Activated CD8-positive, alpha-beta memory T cell treated with anti-CD3 and anti-CD28 coated beads, Interleukin-2, amount 10 ng/mL, durations not matched to agents 7 days and 5 days (primary cell): ENCODE measurements at regions not wholly inside any gene's neighbourhood (a gene's known extent, or its start where the extent isn't known, plus 50 kb on each side); places are given as distances from the start of the nearest gene placed in this dataset.

ENCODE experiments used
- ATAC-seq: fragments of 150-1000 bp; cut with Tn5 transposase; one replicate; pipeline ENCODE4 v1.10.0; 2021; ENCODE audit warnings: moderate library complexity
- CTCF ChIA-PET: fragments of 350-600 bp; sonication (Branson Sonifier 250); formaldehyde crosslinking; loops from one replicate; lab custom pipeline; 2021; ENCODE audit warnings: antibody characterized with exemption; lab: Charles Lee
- DNase-seq: peaks from one replicate; pipeline ENCODE4 v3.0.0-alpha.2; 2020
- H3K27ac Mint-ChIP-seq: one replicate; pipeline ENCODE4 v1.8.0; 2021; ENCODE audit warnings: mild to moderate bottlenecking, mixed read lengths
- H3K27me3 Mint-ChIP-seq: one replicate; pipeline ENCODE4 v1.8.0; 2021; ENCODE audit warnings: mixed read lengths
- H3K36me3 Mint-ChIP-seq: one replicate; pipeline ENCODE4 v1.8.0; 2021; ENCODE audit warnings: mild to moderate bottlenecking, mixed read lengths
- H3K4me1 Mint-ChIP-seq: one replicate; pipeline ENCODE4 v1.8.0; 2021; ENCODE audit warnings: mixed read lengths
- H3K4me3 Mint-ChIP-seq: one replicate; pipeline ENCODE4 v1.8.0; 2021; ENCODE audit warnings: mild to moderate bottlenecking, moderate library complexity, mixed read lengths
- H3K9me3 Mint-ChIP-seq: one replicate; pipeline ENCODE4 v1.8.0; 2022; ENCODE audit warnings: low read depth, mixed read lengths

- DNase-seq (no peak), ATAC-seq (no peak)
- Mint-ChIP-seq H3K36me3 (no peaks in the 10 kb centered on the region), H3K4me1 (no peaks in the 10 kb centered on the region), H3K27ac (no peak overlapping the region), H3K4me3 (no peak overlapping the region), H3K27me3 (no peaks in the 10 kb centered on the region), H3K9me3 (peaks cover 2% of the 10 kb centered on the region)
- CTCF ChIA-PET = no interaction called here
Measured at GRCh38 chr3:164612751-164613150, 465.5 kb downstream of the SI start.

- H3K9me3 Mint-ChIP-seq = no peaks in the 10 kb centered on the region
- no peaks in the 10 kb centered on the region for H3K4me1 Mint-ChIP-seq
- H3K27me3 Mint-ChIP-seq = no peaks in the 10 kb centered on the region
- H3K4me3 Mint-ChIP-seq = no peak overlapping the region
- no peaks in the 10 kb centered on the region for H3K36me3 Mint-ChIP-seq
- CTCF ChIA-PET = no interaction called here
- no peak for ATAC-seq
- DNase-seq = no peak
- no peak overlapping the region for H3K27ac Mint-ChIP-seq
Measured at GRCh38 chr3:164608554-164609276, 469.6 kb downstream of the SI start.

GRCh38 chr3:164604687-164605086 lies 473.6 kb downstream of the SI start:
- Mint-ChIP-seq H3K9me3 (no peaks in the 10 kb centered on the region), H3K4me3 (no peak overlapping the region), H3K36me3 (no peaks in the 10 kb centered on the region), H3K4me1 (no peaks in the 10 kb centered on the region), H3K27ac (no peak overlapping the region), H3K27me3 (no peaks in the 10 kb centered on the region)
- DNase-seq = no peak
- ATAC-seq = no peak
- CTCF ChIA-PET = no interaction called here

GRCh38 chr3:164577667-164578210 lies 500.6 kb downstream of the SI start:
- ATAC-seq (no peak), DNase-seq (no peak)
- Mint-ChIP-seq H3K4me3 (no peak overlapping the region), H3K9me3 (no peaks in the 10 kb centered on the region), H3K36me3 (no peaks in the 10 kb centered on the region), H3K27me3 (no peaks in the 10 kb centered on the region), H3K27ac (no peak overlapping the region), H3K4me1 (no peaks in the 10 kb centered on the region)
- CTCF ChIA-PET = no interaction called here

GRCh38 chr3:164572436-164572835 lies 505.9 kb downstream of the SI start:
- no peak overlapping the region for H3K27ac Mint-ChIP-seq

GRCh38 chr3:164550857-164551256 lies 527.4 kb downstream of the SI start:
- no peaks in the 10 kb centered on the region for H3K4me1 Mint-ChIP-seq
- no peaks in the 10 kb centered on the region for H3K27me3 Mint-ChIP-seq
- CTCF ChIA-PET = no interaction called here
- DNase-seq (no peak), ATAC-seq (no peak)
- no peak overlapping the region for H3K4me3 Mint-ChIP-seq
- H3K27ac Mint-ChIP-seq = no peak overlapping the region
- H3K9me3 Mint-ChIP-seq = peaks cover 10% of the 10 kb centered on the region
- H3K36me3 Mint-ChIP-seq = no peaks in the 10 kb centered on the region

More at GRCh38 chr3:164572436-164572835, 505.9 kb downstream of the SI start:
- no peaks in the 10 kb centered on the region for H3K27me3 Mint-ChIP-seq
- H3K4me3 Mint-ChIP-seq = no peak overlapping the region
- no peaks in the 10 kb centered on the region for H3K4me1 Mint-ChIP-seq
- H3K36me3 Mint-ChIP-seq = no peaks in the 10 kb centered on the region
- CTCF ChIA-PET = no interaction called here
- no peak for DNase-seq
- H3K9me3 Mint-ChIP-seq = peaks cover 4% of the 10 kb centered on the region
- no peak for ATAC-seq

GRCh38 chr3:164539215-164539614 lies 539.1 kb downstream of the SI start:
- no peak overlapping the region for H3K27ac Mint-ChIP-seq
- CTCF ChIA-PET = no interaction called here
- H3K36me3 Mint-ChIP-seq = no peaks in the 10 kb centered on the region
- H3K4me1 Mint-ChIP-seq = no peaks in the 10 kb centered on the region
- H3K27me3 Mint-ChIP-seq = no peaks in the 10 kb centered on the region
- peaks cover 13% of the 10 kb centered on the region for H3K9me3 Mint-ChIP-seq
- no peak for ATAC-seq
- DNase-seq = no peak
- H3K4me3 Mint-ChIP-seq = no peak overlapping the region

- Mint-ChIP-seq H3K4me1 (no peaks in the 10 kb centered on the region), H3K27ac (no peak overlapping the region), H3K36me3 (no peaks in the 10 kb centered on the region), H3K9me3 (peaks cover 9% of the 10 kb centered on the region), H3K27me3 (no peaks in the 10 kb centered on the region), H3K4me3 (no peak overlapping the region)
- CTCF ChIA-PET = no interaction called here
- DNase-seq (no peak), ATAC-seq (no peak)
Measured at GRCh38 chr3:164537485-164537884, 540.8 kb downstream of the SI start.

- no peaks in the 10 kb centered on the region for H3K27me3 Mint-ChIP-seq
- no peaks in the 10 kb centered on the region for H3K36me3 Mint-ChIP-seq
- CTCF ChIA-PET = no interaction called here
- ATAC-seq (no peak), DNase-seq (no peak)
- H3K4me3 Mint-ChIP-seq = no peak overlapping the region
- H3K27ac Mint-ChIP-seq = no peak overlapping the region
- H3K4me1 Mint-ChIP-seq = no peaks in the 10 kb centered on the region
- peaks cover 7% of the 10 kb centered on the region for H3K9me3 Mint-ChIP-seq
Measured at GRCh38 chr3:164533275-164533674, 545.0 kb downstream of the SI start.

GRCh38 chr3:164526250-164526649 lies 552.0 kb downstream of the SI start:
- Mint-ChIP-seq H3K36me3 (no peaks in the 10 kb centered on the region), H3K27me3 (no peaks in the 10 kb centered on the region), H3K27ac (no peak overlapping the region), H3K9me3 (peaks cover 16% of the 10 kb centered on the region), H3K4me3 (no peak overlapping the region), H3K4me1 (no peaks in the 10 kb centered on the region)
- CTCF ChIA-PET = no interaction called here
- no peak for ATAC-seq
- DNase-seq = no peak

- Mint-ChIP-seq H3K9me3 (peaks cover 16% of the 10 kb centered on the region), H3K27ac (no peak overlapping the region), H3K27me3 (no peaks in the 10 kb centered on the region), H3K36me3 (no peaks in the 10 kb centered on the region), H3K4me1 (no peaks in the 10 kb centered on the region), H3K4me3 (no peak overlapping the region)
- DNase-seq (no peak), ATAC-seq (no peak)
- CTCF ChIA-PET = no interaction called here
Measured at GRCh38 chr3:164524201-164524600, 554.1 kb downstream of the SI start.

- no peaks in the 10 kb centered on the region for H3K27me3 Mint-ChIP-seq
- DNase-seq (no peak), ATAC-seq (no peak)
- CTCF ChIA-PET = no interaction called here
- peaks cover 15% of the 10 kb centered on the region for H3K9me3 Mint-ChIP-seq
- no peaks in the 10 kb centered on the region for H3K4me1 Mint-ChIP-seq
- no peak overlapping the region for H3K27ac Mint-ChIP-seq
- H3K4me3 Mint-ChIP-seq = no peak overlapping the region
- H3K36me3 Mint-ChIP-seq = no peaks in the 10 kb centered on the region
Measured at GRCh38 chr3:164522073-164522763, 556.1 kb downstream of the SI start.

- Mint-ChIP-seq H3K4me1 (no peaks in the 10 kb centered on the region), H3K4me3 (no peak overlapping the region), H3K27me3 (no peaks in the 10 kb centered on the region), H3K36me3 (no peaks in the 10 kb centered on the region), H3K9me3 (peaks cover 15% of the 10 kb centered on the region), H3K27ac (no peak overlapping the region)
- ATAC-seq = no peak
- CTCF ChIA-PET = no interaction called here
- DNase-seq = no peak
Measured at GRCh38 chr3:164521644-164522043, 556.7 kb downstream of the SI start.

GRCh38 chr3:164521139-164521538 lies 557.2 kb downstream of the SI start:
- no peak for ATAC-seq
- Mint-ChIP-seq H3K4me3 (no peak overlapping the region), H3K27me3 (no peaks in the 10 kb centered on the region)

More at GRCh38 chr3:164521139-164521538, 557.2 kb downstream of the SI start:
- CTCF ChIA-PET = no interaction called here
- no peak for DNase-seq
- H3K36me3 Mint-ChIP-seq = no peaks in the 10 kb centered on the region
- H3K9me3 Mint-ChIP-seq = peaks cover 15% of the 10 kb centered on the region
- no peaks in the 10 kb centered on the region for H3K4me1 Mint-ChIP-seq
- H3K27ac Mint-ChIP-seq = no peak overlapping the region
